Fibroblast of skin of abdomen (primary cell): ENCODE measurements at regions not wholly inside any gene's neighbourhood (a gene's known extent, or its start where the extent isn't known, plus 50 kb on each side); places are given as distances from the start of the nearest gene placed in this dataset.
"Not testable (repeated sequence)": the region's sequence is repeated elsewhere in the genome, so short reads cannot be mapped to it uniquely, and the experiment has no call there.

Source experiments
- DNase-seq: peaks from one replicate; pipeline ENCODE4 v3.0.0-alpha.2; 2013

GRCh38 chr20:29296256-29297230 lies 1960.9 kb upstream of the DEFB115 start:
- DNase-seq = no peak

GRCh38 chr20:29297411-29298270 lies 1959.8 kb upstream of the DEFB115 start:
- no peak for DNase-seq

- no peak for DNase-seq
Observed at GRCh38 chr20:29298271-29298590, 1959.2 kb upstream of the DEFB115 start.

- DNase-seq = no peak
Observed at GRCh38 chr20:29298759-29299613, 1958.5 kb upstream of the DEFB115 start.

- DNase-seq = no peak
Observed at GRCh38 chr20:29299811-29300578, 1957.5 kb upstream of the DEFB115 start.

GRCh38 chr20:29300579-29301551 lies 1956.6 kb upstream of the DEFB115 start:
- no peak for DNase-seq

- DNase-seq = no peak
Observed at GRCh38 chr20:29301624-29302259, 1955.7 kb upstream of the DEFB115 start.

- no peak for DNase-seq
Observed at GRCh38 chr20:29302979-29303644, 1954.4 kb upstream of the DEFB115 start.

- DNase-seq = no peak
Observed at GRCh38 chr20:29306390-29307072, 1950.9 kb upstream of the DEFB115 start.

GRCh38 chr20:29307484-29307883 lies 1950.0 kb upstream of the DEFB115 start:
- not testable (repeated sequence) for DNase-seq

GRCh38 chr20:29308956-29309355 lies 1948.5 kb upstream of the DEFB115 start:
- DNase-seq = not testable (repeated sequence)

- DNase-seq = not testable (repeated sequence)
Observed at GRCh38 chr20:29309481-29309880, 1948.0 kb upstream of the DEFB115 start.

- not testable (repeated sequence) for DNase-seq
Observed at GRCh38 chr20:29311046-29311445, 1946.4 kb upstream of the DEFB115 start.

- DNase-seq = not testable (repeated sequence)
Observed at GRCh38 chr20:29312679-29313078, 1944.8 kb upstream of the DEFB115 start.

GRCh38 chr20:29313481-29313880 lies 1944.0 kb upstream of the DEFB115 start:
- DNase-seq = no peak

- no peak for DNase-seq
Observed at GRCh38 chr20:29314294-29314693, 1943.2 kb upstream of the DEFB115 start.

GRCh38 chr20:29318871-29319461 lies 1938.5 kb upstream of the DEFB115 start:
- no peak for DNase-seq

GRCh38 chr20:29319725-29320124 lies 1937.7 kb upstream of the DEFB115 start:
- DNase-seq = no peak
